Upper lobe of right lung (tissue), 1 donor: ENCODE measurements at regions not wholly inside any gene's neighbourhood (a gene's known extent, or its start where the extent isn't known, plus 50 kb on each side); places are given as distances from the start of the nearest gene placed in this dataset.
"Not testable (repeated sequence)": the region's sequence is repeated elsewhere in the genome, so short reads cannot be mapped to it uniquely, and the experiment has no call there.

Experiments
- ATAC-seq: fragments of 200-7000 bp; cut with Tn5 transposase; one replicate; pipeline ENCODE4 v1.9.1; 2020; ENCODE audit warnings: mild to moderate bottlenecking, moderate library complexity
- DNase-seq: peaks from one replicate; pipeline ENCODE4 v3.0.0-alpha.2; 2020
- H3K27ac ChIP-seq: fragments of 200-600 bp; one replicate; pipeline ENCODE4 v1.8.0; 2022
- H3K27me3 ChIP-seq: fragments of 200-600 bp; one replicate; pipeline ENCODE4 v1.8.0; 2022; ENCODE audit warnings: mild to moderate bottlenecking
- H3K36me3 ChIP-seq: fragments of 200-600 bp; one replicate; pipeline ENCODE4 v1.8.0; 2022
- H3K4me1 ChIP-seq: fragments of 200-600 bp; one replicate; pipeline ENCODE4 v1.8.0; 2022
- H3K4me3 ChIP-seq: fragments of 200-600 bp; one replicate; pipeline ENCODE4 v1.8.0; 2022; ENCODE audit warnings: mild to moderate bottlenecking
- H3K9me3 ChIP-seq: fragments of 200-600 bp; one replicate; pipeline ENCODE4 v1.8.0; 2022
- intact Hi-C: fragments of 100-400 bp; cut with DNase I; formaldehyde crosslinking; loops from one replicate; pipeline ENCODE4 v1.11.0; 2022
- TF ChIP-seq, protein P1 (sequence below): fragments of 200-600 bp; IDR thresholded peaks from one replicate; pipeline ENCODE4 v1.8.0; 2022; ENCODE audit warnings: antibody characterized with exemption
- donor health status: DM: no; HTN: yes; CAD: no; lungs with severe emphysema.

DNA sequence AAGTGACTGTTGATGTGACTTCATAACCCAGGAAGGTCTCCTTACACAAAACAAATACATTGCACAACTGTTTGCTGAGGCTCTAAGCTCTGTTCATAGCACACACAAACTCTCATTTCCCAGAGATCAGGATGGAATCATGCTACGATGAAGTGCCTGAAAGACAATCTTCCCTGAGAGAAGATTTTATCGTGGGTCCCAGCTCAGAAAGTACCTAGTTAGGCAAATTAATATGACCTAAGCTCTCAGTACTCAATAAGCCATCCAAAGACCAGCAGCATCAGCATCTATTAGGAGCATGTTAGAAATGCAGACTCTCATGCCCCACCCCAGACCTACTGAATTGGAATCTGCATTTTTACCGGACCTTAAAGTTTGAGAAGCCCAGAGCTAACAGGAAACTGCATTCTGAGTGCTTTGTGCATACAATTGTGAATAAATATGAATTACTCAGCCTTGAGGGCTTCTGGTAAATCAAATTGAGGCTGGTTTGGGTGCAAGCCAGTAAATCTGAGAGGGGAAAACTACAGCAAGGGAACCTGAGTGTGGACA, 161.5 kb upstream of the C2CD4B start:
- peak; percentile 67 for ATAC-seq
- Histone ChIP-seq H3K4me3 (no peak overlapping the region), H3K4me1 (no peaks in the 10 kb centered on the region), H3K9me3 (no peaks in the 10 kb centered on the region), H3K36me3 (no peaks in the 10 kb centered on the region), H3K27me3 (no peaks in the 10 kb centered on the region), H3K27ac (no peak overlapping the region)
- DNase-seq, result no peak
- intact Hi-C loops, result no loop called here
- TF ChIP-seq, protein P1, sequence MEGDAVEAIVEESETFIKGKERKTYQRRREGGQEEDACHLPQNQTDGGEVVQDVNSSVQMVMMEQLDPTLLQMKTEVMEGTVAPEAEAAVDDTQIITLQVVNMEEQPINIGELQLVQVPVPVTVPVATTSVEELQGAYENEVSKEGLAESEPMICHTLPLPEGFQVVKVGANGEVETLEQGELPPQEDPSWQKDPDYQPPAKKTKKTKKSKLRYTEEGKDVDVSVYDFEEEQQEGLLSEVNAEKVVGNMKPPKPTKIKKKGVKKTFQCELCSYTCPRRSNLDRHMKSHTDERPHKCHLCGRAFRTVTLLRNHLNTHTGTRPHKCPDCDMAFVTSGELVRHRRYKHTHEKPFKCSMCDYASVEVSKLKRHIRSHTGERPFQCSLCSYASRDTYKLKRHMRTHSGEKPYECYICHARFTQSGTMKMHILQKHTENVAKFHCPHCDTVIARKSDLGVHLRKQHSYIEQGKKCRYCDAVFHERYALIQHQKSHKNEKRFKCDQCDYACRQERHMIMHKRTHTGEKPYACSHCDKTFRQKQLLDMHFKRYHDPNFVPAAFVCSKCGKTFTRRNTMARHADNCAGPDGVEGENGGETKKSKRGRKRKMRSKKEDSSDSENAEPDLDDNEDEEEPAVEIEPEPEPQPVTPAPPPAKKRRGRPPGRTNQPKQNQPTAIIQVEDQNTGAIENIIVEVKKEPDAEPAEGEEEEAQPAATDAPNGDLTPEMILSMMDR, result no peak

DNA sequence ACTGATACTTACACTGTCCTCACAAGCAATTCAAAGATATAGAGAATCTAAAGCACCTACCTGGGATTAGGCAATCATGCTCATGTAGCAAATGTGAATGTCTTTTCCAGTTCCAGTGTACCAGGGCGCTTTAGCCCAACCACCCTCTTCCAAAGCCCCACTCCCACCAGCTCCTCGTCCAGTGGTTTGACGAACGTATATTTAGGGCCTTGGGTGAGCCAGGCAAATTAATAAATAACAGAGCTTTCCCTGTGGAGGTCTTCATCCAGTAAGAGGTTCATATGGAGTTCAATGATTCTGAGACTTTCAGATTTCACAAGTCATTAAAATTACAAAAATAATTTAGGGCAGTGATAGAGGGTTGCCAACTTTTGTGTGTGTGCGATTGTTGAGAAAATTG, 162.3 kb upstream of the C2CD4B start:
- intact Hi-C loops, result no loop called here
- H3K27me3 ChIP-seq, result no peaks in the 10 kb centered on the region
- no peak for DNase-seq
- H3K4me1 ChIP-seq, result no peaks in the 10 kb centered on the region
- H3K27ac ChIP-seq, result no peak overlapping the region
- no peak overlapping the region for H3K4me3 ChIP-seq
- no peaks in the 10 kb centered on the region for H3K36me3 ChIP-seq
- no peaks in the 10 kb centered on the region for H3K9me3 ChIP-seq
- ATAC-seq, result no peak
- TF ChIP-seq, protein P1, result no peak

DNA sequence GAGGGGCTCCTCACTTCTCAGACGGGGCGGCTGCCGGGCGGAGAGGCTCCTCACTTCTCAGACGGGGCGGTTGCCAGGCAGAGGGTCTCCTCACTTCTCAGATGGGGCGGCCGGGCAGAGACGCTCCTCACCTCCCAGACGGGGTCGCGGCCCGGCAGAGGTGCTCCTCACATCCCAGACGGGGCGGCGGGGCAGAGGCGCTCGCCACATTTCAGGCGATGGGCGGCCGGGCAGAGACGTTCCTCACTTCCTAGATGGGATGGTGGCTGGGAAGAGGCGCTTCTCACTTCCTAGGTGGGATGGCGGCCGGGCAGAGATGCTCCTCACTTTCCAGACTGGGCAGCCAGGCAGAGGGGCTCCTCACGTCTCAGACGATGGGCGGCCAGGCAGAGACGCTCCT, 167.4 kb upstream of the C2CD4B start:
- intact Hi-C loops, H3K36me3 ChIP-seq, H3K27me3 ChIP-seq, ATAC-seq, H3K4me1 ChIP-seq, H3K9me3 ChIP-seq, H3K4me3 ChIP-seq, DNase-seq, H3K27ac ChIP-seq: not testable (repeated sequence)

DNA sequence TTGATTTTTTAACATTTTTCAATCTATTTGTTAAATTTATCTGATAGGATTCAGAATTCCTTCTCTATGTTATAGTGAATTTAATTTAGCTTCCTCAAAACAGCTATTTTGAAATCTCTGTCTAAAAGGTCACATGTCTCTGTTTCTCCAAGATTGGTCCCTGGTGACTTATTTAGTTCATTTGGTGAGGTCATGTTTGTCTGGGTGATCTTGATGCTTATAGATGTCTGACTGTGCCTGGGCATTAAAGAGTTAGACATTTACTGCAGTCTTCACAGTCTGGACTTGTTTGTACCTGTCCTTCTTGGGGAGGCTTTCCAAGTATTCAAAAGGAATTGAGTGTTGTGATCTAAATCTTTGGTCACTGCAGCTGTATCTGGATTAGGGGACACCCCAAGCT, 169.5 kb upstream of the C2CD4B start:
- no peak for ATAC-seq

DNA sequence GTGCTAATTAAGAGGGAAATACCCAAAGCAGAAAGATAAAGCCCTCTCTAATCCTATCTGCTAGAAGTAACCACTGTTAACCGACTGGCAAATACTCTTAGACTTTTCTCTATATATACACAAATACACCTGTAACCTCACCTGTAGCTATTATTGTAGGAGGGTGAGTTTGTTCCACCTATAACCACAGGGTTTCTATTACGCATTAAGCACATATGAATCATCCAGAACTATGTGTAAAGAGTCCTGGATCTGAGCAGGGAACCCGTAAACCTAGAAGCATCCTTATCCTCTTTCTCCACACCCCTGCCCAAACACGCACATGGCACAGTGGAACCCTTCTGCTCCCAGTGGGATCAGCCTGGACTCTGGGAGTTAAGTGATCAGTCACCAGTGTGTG, 172.8 kb upstream of the C2CD4B start:
- ATAC-seq, result peak; percentile 23
- H3K27ac ChIP-seq, result no peak overlapping the region

More for the DNA sequence above, 169.5 kb upstream of the C2CD4B start:
- TF ChIP-seq, protein P1, result no peak
- intact Hi-C loops, result no loop called here
- Histone ChIP-seq H3K27me3 (no peaks in the 10 kb centered on the region), H3K36me3 (no peaks in the 10 kb centered on the region), H3K27ac (no peak overlapping the region), H3K9me3 (no peaks in the 10 kb centered on the region), H3K4me3 (no peak overlapping the region), H3K4me1 (no peaks in the 10 kb centered on the region)
- no peak for DNase-seq

DNA sequence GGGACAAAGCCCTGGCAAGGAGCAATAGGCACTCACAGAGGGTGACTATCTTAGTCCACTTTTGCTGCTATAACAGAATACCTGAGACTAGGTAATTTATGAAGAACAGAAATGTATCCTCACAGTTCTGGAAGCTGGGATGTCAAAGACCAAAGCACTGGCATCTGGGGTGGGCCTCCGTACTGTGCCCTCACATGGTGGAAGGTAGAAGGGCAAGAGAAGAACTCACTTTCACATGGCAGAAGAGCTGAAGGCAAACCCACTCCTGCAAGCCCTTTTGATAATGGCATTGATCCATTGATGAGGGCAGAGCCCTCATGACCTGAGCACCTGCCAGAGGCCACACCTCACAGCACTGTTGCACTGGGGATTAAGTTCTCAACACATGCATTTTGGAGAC, 173.4 kb upstream of the C2CD4B start:
- Histone ChIP-seq H3K9me3 (no peaks in the 10 kb centered on the region), H3K4me1 (no peaks in the 10 kb centered on the region), H3K27ac (no peak overlapping the region), H3K27me3 (no peaks in the 10 kb centered on the region), H3K4me3 (no peak overlapping the region), H3K36me3 (no peaks in the 10 kb centered on the region)
- DNase-seq (no peak), ATAC-seq (no peak)
- intact Hi-C loops, result no loop called here
- TF ChIP-seq, protein P1, result no peak

More for the DNA sequence above, 172.8 kb upstream of the C2CD4B start:
- DNase-seq, result no peak
- Histone ChIP-seq H3K9me3 (no peaks in the 10 kb centered on the region), H3K27me3 (no peaks in the 10 kb centered on the region), H3K4me3 (no peak overlapping the region), H3K4me1 (no peaks in the 10 kb centered on the region), H3K36me3 (no peaks in the 10 kb centered on the region)
- TF ChIP-seq, protein P1, result no peak
- intact Hi-C loops, result no loop called here
